Kidney tubule cell (primary cell): ENCODE measurements at regions not wholly inside any gene's neighbourhood (a gene's known extent, or its start where the extent isn't known, plus 50 kb on each side); places are given as distances from the start of the nearest gene placed in this dataset.
A peak's percentile ranks its signal among the peaks of the same experiment; 100 is the strongest.

Experiments
- DNase-seq: peaks from one replicate; pipeline ENCODE4 v3.0.0-alpha.2; 2018; ENCODE audit warnings: low spot score

GRCh38 chr12:66066137-66066928 is 64.2 kb downstream of the LLPH start:
- peak; percentile 57 for DNase-seq

DNA sequence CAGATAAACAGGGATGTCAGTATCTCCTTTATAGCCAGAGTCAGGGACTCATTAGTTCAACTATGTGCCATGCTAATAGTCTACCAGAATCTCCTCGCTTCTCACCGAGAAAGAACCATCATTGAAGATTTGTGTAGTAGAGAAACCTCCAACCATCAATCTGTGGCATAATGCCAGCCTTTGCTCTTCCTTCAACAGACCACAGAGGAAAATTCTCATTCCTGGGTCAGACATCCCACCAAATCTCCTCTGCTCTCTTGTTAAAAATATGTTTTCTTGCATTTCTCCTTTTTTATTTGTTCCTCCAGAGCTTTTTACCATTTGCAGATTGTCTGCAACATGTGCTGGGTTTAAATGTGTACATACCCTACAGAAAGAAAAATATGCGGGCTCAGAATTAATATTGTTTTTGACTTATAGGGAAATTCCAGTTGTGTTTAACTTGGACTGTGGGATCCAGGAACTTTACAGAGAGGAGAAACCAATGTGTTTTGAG is 64.9 kb downstream of the LLPH start:
- DNase-seq, result no peak

DNA sequence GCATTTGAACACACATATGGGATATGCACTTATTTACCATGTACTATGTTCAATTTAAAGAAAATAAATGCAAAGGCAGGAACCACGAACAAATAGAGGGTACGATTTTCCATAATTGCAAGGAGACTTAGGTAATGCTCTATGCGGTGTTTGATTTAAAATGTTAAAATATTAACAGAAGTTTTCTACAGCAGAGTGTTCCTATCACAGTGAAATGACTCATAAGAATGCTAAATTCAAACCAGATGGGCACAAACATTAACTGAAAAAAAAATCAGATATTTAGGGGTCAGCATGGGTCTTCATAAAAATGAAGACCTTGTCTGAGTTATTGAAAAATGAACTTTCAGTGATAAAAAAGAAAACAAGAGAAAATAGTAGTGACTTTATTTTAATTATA is 65.4 kb downstream of the LLPH start:
- DNase-seq, result no peak

DNA sequence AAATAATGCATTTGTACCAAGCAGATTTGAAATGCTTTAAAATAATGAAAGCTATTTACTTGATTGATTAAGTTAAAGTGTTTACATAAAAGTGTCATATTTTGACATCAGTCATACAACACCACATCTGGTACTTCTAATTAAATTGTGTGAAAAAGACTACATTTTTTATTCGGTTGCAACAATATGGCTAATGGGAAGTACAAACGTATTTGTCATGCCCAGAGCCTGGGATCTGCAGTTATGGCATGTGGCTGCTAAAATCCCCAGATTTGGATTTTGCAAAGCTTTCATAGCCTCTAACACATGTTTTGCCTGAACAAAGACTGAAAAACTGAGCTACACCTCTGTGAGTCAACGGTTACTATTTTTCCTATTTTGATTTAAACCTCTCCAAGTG is 66.6 kb downstream of the LLPH start:
- DNase-seq, result no peak

DNA sequence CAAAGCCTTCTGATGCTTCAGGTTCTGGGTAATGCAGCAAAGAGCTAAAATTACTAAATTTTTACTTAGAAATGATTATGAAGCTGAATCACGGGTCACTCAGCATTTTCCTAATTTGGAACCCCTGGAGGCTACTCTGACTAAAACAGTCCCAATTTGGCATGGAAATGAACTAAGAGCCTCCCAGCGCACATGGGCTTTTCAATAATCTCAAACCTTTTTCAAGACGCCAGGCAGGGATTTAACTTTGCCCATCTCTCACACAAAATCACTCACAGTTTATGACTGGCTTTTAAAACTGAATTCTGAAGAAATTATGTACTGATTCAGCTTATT is 68.3 kb downstream of the LLPH start:
- no peak for DNase-seq

GRCh38 chr12:66061557-66062289 is 68.8 kb downstream of the LLPH start:
- DNase-seq, result no peak

DNA sequence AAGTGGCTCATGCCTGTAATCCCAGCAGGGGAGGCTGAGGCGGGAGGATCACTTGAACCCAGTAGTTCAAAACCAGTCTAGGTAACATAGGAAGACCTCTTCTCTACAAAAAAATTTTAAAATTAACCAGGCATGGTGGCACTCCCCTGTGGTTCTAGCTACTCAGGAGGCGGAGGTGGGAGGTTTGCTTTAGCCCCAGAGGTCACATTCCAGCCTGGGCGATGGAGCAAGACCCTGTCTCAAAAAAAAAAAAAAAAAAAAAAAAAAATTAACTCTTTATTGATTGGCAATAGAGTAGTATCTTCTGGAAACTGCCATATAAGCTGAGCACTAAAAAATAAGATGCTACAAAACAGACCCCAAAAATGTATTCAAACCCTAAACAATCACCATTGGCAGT is 69.5 kb downstream of the LLPH start:
- DNase-seq, result no peak

- DNase-seq, result no peak
Measured at GRCh38 chr12:66060163-66060907, 70.2 kb downstream of the LLPH start.

GRCh38 chr12:66059666-66060065 is 70.9 kb downstream of the LLPH start:
- no peak for DNase-seq

DNA sequence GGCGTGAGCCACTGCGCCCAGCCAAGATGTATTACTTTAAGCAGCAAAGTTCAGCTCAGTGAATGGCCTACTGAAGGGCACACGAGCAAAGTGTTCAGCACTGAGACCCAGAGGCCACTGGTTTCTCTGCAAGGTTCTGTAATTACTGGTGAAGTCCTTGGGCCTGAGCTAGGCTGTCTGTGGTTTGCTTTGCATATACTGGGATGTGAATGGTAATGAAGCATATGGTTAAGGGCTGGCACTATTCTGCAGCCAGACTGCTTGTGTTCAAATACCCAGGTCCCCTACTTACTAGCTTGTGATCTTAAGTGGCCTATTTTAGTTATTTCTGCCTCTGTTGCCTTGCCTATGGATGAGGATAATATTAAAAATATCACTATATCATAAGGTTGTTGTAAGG is 72.0 kb downstream of the LLPH start:
- no peak for DNase-seq

- DNase-seq, result no peak
Measured at GRCh38 chr12:66055837-66056319, 74.7 kb downstream of the LLPH start.

DNA sequence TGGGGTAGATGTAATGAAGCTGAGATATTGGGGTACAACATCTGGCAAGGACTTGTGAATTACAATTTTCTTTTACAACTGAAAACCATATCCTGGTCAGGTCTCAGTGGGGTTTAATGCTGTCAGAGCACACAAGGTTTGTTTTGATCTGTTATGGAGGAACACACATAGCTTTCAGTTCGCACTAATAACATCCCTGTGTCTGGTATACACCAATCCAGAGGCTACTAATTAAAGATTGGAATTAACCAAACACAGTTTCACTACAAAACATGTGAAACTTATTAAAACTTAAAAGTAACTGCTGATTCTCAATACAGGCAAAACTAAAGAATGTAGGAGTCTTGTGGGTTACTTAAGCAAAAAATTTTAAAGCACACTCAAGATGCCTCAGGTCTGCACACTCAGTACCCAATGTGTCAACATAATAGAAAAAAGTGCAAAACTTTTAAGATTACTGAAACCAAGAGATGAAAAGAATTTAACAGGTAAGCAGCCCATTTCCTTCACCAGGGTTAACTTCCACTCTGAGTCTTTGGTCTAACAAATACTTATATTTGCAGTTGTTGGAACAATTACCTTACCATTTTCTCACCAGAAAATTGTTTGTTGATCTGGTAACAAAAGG is 77.4 kb downstream of the LLPH start:
- DNase-seq, result no peak

DNA sequence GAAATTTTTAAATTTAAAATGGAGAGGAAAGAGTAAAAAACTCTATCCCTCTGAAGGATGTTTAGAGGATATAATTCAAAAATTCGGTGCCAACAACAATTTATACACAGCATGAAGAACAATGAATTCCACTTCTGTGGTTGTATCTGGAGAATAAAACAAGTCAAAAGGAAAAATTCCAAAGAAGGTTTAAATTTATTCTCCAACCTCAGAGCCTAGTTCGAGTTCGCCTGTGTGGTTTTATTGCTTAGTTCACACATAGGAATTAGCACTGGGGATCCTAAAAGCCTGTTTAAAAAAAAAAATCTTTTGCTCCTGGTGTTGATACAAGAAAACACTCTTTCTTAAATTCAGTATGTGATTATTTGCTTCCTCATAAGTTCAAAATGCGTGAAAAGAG is 79.2 kb downstream of the LLPH start:
- DNase-seq, result no peak

DNA sequence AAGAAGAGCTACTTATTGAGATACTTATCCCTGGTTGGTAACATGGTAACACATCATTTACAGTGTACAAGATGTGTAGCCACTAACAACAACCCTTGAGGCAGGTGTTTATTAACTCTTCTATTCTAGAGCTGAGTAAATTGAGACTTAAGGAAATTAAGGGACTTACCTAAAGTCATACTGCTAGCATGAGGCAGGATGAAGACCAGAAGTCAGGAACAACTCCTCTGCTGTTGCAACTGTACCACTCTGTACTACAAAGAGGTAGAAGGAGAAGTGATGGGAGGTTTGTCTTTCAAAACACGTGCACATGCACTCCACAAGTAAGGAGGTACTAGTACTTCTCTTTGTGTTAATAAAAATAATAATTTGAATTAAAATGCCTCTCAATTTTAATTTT is 79.9 kb downstream of the LLPH start:
- DNase-seq, result no peak

- DNase-seq, result no peak
Measured at GRCh38 chr12:66050283-66050576, 80.3 kb downstream of the LLPH start.

GRCh38 chr12:66049538-66050282 is 80.8 kb downstream of the LLPH start:
- DNase-seq, result no peak

- DNase-seq, result no peak
Measured at GRCh38 chr12:66048835-66049537, 81.6 kb downstream of the LLPH start.

- no peak for DNase-seq
Measured at GRCh38 chr12:66048218-66048834, 82.2 kb downstream of the LLPH start.

DNA sequence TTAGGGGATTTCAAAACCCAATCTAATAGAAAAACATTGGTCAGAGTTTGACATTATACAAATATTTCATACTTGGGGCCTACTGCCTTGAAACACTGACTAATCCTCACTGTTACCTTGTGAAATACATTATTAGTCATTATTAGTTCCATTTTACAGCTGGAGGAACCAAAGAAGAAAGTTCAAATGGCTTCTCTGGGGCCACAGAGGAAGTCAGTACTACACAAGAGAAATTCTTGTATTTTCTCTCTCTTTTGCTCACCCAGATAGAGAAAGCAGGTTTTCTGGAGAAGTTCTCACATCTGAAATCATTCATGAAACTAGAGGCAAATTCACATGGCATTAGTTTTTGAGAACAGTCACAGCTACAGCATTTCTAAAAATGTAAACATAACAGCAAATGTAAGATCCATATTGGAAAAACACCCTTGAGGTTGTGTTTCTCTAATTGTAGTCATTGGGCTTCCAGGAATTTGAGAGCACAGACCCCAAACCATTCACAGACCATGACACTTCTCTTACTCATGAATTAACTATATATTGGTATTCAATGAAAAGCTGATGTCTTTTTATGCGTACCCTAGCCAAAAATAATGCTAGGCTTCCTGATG is 83.0 kb downstream of the LLPH start:
- peak; percentile 50 for DNase-seq

DNA sequence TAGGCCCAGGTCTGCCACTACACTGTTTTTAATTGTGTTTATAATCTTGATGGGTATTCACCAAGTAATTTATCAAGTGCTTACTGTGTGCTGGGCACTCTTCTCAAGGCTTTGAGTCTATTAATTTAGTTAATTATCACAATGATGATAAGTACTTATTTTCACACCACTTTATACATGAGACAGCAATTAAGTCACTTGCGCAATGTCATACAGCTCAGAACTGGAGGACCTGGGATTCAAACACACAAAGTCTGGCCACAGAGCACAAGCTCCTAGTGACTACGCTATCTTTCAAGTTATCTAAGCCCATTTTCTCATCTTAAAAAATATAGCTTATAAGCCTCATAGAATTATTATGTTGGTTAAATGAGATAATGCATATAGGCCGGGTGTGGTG is 85.0 kb downstream of the LLPH start:
- DNase-seq, result no peak
